ENCODE measurements at regions not wholly inside any gene's neighbourhood (a gene's known extent, or its start where the extent isn't known, plus 50 kb on each side); places are given as distances from the start of the nearest gene placed in this dataset.

DNA sequence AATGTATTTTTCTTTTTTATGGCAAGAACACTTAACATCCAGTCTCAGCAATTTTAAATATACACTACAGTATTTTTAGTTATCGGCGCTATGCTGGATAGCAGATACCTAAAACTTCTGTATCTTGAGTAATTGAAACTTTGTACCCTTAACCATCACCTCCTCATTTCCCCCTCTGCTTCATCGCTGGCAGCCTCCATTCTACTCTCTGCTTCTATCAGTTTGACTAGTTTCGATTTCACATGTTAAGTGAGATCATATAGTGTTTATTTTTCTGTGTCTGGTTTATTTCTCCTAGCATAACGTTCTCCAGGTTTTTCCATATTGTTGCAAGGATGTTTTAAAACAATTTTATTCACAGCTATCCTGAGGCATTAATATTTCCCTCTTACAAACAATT, 340.8 kb upstream of the SLC10A2 start:
- Histone ChIP-seq H3K4me3 (no peak overlapping the region), H3K27me3 (no peaks in the 10 kb centered on the region), H3K4me1 (no peaks in the 10 kb centered on the region), H3K36me3 (no peaks in the 10 kb centered on the region), H3K27ac (no peak overlapping the region), H3K9me3 (no peaks in the 10 kb centered on the region)
- intact Hi-C loops (cut with DNase I): no loop called here
- ATAC-seq (no peak), DNase-seq (no peak)
- 78% methylated on average over 5 of the region's 5 CpGs for WGBS (ENCODE audit: insufficient coverage, low coverage, low lambda C conversion rate, missing lambda C conversion rate)
- no peak for TF ChIP-seq POLR2A (IDR thresholded peaks at IDR 0.05)
- TF ChIP-seq, protein P1, sequence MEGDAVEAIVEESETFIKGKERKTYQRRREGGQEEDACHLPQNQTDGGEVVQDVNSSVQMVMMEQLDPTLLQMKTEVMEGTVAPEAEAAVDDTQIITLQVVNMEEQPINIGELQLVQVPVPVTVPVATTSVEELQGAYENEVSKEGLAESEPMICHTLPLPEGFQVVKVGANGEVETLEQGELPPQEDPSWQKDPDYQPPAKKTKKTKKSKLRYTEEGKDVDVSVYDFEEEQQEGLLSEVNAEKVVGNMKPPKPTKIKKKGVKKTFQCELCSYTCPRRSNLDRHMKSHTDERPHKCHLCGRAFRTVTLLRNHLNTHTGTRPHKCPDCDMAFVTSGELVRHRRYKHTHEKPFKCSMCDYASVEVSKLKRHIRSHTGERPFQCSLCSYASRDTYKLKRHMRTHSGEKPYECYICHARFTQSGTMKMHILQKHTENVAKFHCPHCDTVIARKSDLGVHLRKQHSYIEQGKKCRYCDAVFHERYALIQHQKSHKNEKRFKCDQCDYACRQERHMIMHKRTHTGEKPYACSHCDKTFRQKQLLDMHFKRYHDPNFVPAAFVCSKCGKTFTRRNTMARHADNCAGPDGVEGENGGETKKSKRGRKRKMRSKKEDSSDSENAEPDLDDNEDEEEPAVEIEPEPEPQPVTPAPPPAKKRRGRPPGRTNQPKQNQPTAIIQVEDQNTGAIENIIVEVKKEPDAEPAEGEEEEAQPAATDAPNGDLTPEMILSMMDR (IDR thresholded peaks at IDR 0.05): no peak

DNA sequence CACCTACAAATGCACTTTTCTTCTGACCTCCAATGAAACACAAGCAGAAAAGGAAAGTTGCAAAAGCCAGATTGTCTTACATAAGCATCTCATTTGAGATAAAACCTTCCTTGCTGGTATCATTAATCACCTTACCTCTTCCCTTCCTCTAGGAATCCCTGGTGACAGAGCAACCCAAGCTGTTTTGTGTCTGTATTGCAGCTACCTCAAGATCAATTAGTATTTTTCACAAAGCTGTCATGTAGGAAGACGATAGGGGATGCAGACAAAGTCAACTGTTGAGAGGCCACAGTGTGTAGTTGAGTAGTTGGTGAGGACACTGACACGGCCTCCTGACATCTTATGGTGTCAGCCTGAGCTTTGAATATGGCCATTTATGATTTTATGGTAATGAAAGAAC, 339.1 kb upstream of the SLC10A2 start:
- ATAC-seq: no peak
- H3K27ac ChIP-seq: no peak overlapping the region
- intact Hi-C loops (cut with DNase I): no loop called here
- WGBS (ENCODE audit: insufficient coverage, low coverage, low lambda C conversion rate, missing lambda C conversion rate): 67% methylated on average over 2 of the region's 2 CpGs
- DNase-seq: no peak
- no peaks in the 10 kb centered on the region for H3K27me3 ChIP-seq
- no peaks in the 10 kb centered on the region for H3K36me3 ChIP-seq
- no peak overlapping the region for H3K4me3 ChIP-seq
- H3K4me1 ChIP-seq: no peaks in the 10 kb centered on the region
- TF ChIP-seq, protein P1 (IDR thresholded peaks at IDR 0.05): no peak
- no peak for TF ChIP-seq POLR2A (IDR thresholded peaks at IDR 0.05)
- no peaks in the 10 kb centered on the region for H3K9me3 ChIP-seq

DNA sequence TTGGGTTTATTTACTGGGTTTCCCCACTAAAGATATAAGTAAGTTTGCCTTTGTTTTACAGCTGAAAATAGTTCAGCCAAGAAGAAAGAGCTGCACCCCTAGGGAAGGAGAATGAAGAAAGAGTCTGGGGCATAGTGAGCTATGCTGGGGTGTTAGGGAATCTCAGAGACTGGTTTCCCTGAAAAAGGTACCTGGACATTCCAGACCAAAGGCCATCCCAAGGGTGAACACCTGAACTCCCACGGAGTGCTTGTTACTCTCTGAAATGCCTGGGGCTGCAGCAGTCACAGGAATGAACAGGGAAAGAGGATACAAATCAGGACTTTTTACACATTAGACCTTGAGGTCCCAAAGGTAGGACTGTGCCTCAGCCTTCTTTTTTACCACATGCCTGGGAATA, 337.6 kb upstream of the SLC10A2 start:
- no peak overlapping the region for H3K4me3 ChIP-seq
- H3K27ac ChIP-seq: no peak overlapping the region
- intact Hi-C loops (cut with DNase I): no loop called here
- no CpG with 5 or more reads among the region's 1 CpG for WGBS (ENCODE audit: insufficient coverage, low coverage, low lambda C conversion rate, missing lambda C conversion rate)
- H3K9me3 ChIP-seq: no peaks in the 10 kb centered on the region
- no peak for ATAC-seq
- H3K27me3 ChIP-seq: no peaks in the 10 kb centered on the region
- no peaks in the 10 kb centered on the region for H3K4me1 ChIP-seq
- no peak for TF ChIP-seq POLR2A (IDR thresholded peaks at IDR 0.05)
- TF ChIP-seq, protein P1 (IDR thresholded peaks at IDR 0.05): no peak
- DNase-seq: no peak
- H3K36me3 ChIP-seq: no peaks in the 10 kb centered on the region

DNA sequence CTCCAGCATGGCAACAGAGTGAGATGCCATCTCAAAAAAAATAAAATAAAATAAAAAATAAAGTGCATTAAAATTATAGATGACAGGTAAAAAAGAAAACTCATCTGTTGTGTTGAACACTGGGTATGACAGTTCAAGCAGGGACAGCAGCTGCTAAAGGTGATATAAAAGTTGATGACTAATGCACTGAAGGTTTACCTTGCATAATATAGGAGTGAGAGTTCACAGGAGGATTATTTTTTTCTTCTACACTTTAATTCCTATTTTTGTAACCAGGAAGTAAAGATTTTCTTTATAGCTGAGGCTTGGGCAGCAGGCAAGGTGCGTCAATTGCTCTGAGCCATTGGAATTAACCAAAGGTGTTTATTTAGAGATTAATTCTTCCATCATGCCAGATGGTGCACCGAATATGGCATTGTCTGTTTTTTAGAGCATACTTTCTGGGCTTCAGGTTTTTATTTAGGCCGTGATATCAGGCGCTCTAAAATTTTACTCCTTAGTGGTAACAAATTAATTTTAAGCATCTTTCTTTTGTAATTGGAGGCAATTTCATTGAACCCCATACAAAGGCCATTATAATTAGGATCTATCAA, 337.0 kb upstream of the SLC10A2 start:
- 71% methylated on average over 4 of the region's 4 CpGs for WGBS (ENCODE audit: insufficient coverage, low coverage, low lambda C conversion rate, missing lambda C conversion rate)
- no peak overlapping the region for H3K27ac ChIP-seq
- no peaks in the 10 kb centered on the region for H3K27me3 ChIP-seq
- no peak for DNase-seq
- no peak overlapping the region for H3K4me3 ChIP-seq
- H3K4me1 ChIP-seq: no peaks in the 10 kb centered on the region
- H3K9me3 ChIP-seq: no peaks in the 10 kb centered on the region
- TF ChIP-seq, protein P1 (IDR thresholded peaks at IDR 0.05): no peak
- no peak for TF ChIP-seq POLR2A (IDR thresholded peaks at IDR 0.05)
- H3K36me3 ChIP-seq: no peaks in the 10 kb centered on the region
- no peak for ATAC-seq
- intact Hi-C loops (cut with DNase I): no loop called here

DNA sequence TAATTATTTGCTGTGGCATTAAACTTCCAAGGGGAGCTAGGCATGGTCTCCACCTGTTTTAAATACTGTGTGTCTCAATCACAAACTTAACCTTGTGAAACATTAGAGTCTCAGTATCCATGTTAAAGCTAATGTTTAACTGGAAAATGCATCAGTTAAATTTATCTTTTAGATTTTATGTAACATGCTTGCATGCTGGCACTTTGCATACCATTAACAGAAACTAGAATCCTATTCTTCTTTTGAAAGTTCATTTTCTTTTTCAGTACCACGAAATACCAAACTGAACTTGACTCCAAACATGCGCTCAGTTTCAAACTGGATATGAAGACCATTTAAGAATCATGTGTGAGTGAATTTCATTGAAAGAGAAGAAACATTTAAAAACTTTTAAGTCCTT, 328.9 kb upstream of the SLC10A2 start:
- 53% methylated on average over 2 of the region's 2 CpGs for WGBS (ENCODE audit: insufficient coverage, low coverage, low lambda C conversion rate, missing lambda C conversion rate)
- intact Hi-C loops (cut with DNase I): no loop called here
- H3K27ac ChIP-seq: no peak overlapping the region

More for the DNA sequence above, 328.9 kb upstream of the SLC10A2 start:
- TF ChIP-seq, protein P1 (IDR thresholded peaks at IDR 0.05): no peak
- H3K27me3 ChIP-seq: no peaks in the 10 kb centered on the region
- no peak for ATAC-seq
- no peaks in the 10 kb centered on the region for H3K36me3 ChIP-seq
- H3K4me1 ChIP-seq: no peaks in the 10 kb centered on the region
- H3K4me3 ChIP-seq: no peak overlapping the region
- no peaks in the 10 kb centered on the region for H3K9me3 ChIP-seq
- DNase-seq: no peak

Measured in right lobe of liver (tissue), 6 donors.